Liver (tissue), 3 donors: ENCODE measurements at regions not wholly inside any gene's neighbourhood (a gene's known extent, or its start where the extent isn't known, plus 50 kb on each side); places are given as distances from the start of the nearest gene placed in this dataset.

ENCODE experiments used
- ATF3 ChIP-seq: IDR thresholded peaks from 2 replicates; pipeline ENCODE4 v1.6.1; 2016; ENCODE audit warnings: antibody characterized with exemption
- CTCF ChIP-seq: fragments of 150-350 bp; IDR thresholded peaks from 2 replicates; pipeline ENCODE4 v1.5.1; 2017; ENCODE audit warnings: improper control_type of control experiment, low read depth, low read length; ENCODE audit not compliant: missing input control
- EGR1 ChIP-seq, 2 donors: IDR thresholded peaks; 2 replicates each; pipeline ENCODE4 v1.6.1; 2016 to 2018; ENCODE audit warnings: antibody characterized with exemption in 2 of 2, low read depth in 2 of 2
- GABPA ChIP-seq, 2 donors: IDR thresholded peaks in 1 of 2; conservative IDR thresholded peaks in 1 of 2; 2 replicates each; pipeline ENCODE4 v1.6.1; 2016; ENCODE audit warnings: antibody characterized with exemption in 2 of 2, mild to moderate bottlenecking in 1 of 2, moderate library complexity in 1 of 2
- HNF4G ChIP-seq: IDR thresholded peaks from 2 replicates; pipeline ENCODE4 v1.6.1; 2016; ENCODE audit warnings: antibody characterized with exemption
- JUND ChIP-seq, 2 donors: IDR thresholded peaks; 2 replicates each; pipeline ENCODE4 v1.6.1; 2016; ENCODE audit warnings: antibody characterized with exemption in 2 of 2
- MAX ChIP-seq: IDR thresholded peaks from 2 replicates; pipeline ENCODE4 v1.6.1; 2016; ENCODE audit warnings: antibody characterized with exemption
- RAD21 ChIP-seq, 2 donors: IDR thresholded peaks; 2 replicates each; pipeline ENCODE4 v1.6.1; 2016; ENCODE audit warnings: antibody characterized with exemption in 2 of 2, mild to moderate bottlenecking in 2 of 2
- REST ChIP-seq: IDR thresholded peaks from 2 replicates; pipeline ENCODE4 v1.6.1; 2016; ENCODE audit warnings: antibody characterized with exemption, mild to moderate bottlenecking
- RXRA ChIP-seq, 2 donors: IDR thresholded peaks; 2 replicates each; pipeline ENCODE4 v1.6.1; 2017 to 2018; ENCODE audit warnings: antibody characterized with exemption in 2 of 2, mild to moderate bottlenecking in 1 of 2
- SP1 ChIP-seq: IDR thresholded peaks from 2 replicates; pipeline ENCODE4 v1.6.1; 2018; ENCODE audit warnings: antibody characterized with exemption, mild to moderate bottlenecking
- TAF1 ChIP-seq: conservative IDR thresholded peaks from 2 replicates; pipeline ENCODE4 v1.6.1; 2016; ENCODE audit warnings: antibody characterized with exemption, mild to moderate bottlenecking
- YY1 ChIP-seq: IDR thresholded peaks from 2 replicates; pipeline ENCODE4 v1.6.1; 2016; ENCODE audit warnings: antibody characterized with exemption, mild to moderate bottlenecking
- ZBTB33 ChIP-seq: IDR thresholded peaks from 2 replicates; pipeline ENCODE4 v1.6.1; 2016; ENCODE audit warnings: antibody characterized with exemption
- donor health status: healthy.
- donor health status: healthy.

GRCh38 chr1:192081359-192081758 lies 76.9 kb upstream of the RGS18 start:
- TF ChIP-seq CTCF (no peak), RAD21 (IDR thresholded peaks at IDR 0.05) (no peak), EGR1 (IDR thresholded peaks at IDR 0.05; ENCODE audit: low read depth in 2 of 2) (no peak), MAX (no peak), REST (no peak), YY1 (no peak), TAF1 (no peak), ZBTB33 (no peak), RXRA (IDR thresholded peaks at IDR 0.05) (no peak), JUND (IDR thresholded peaks at IDR 0.05) (no peak), ATF3 (no peak), GABPA (IDR thresholded peaks at IDR 0.05 in 1 of 2, conservative IDR thresholded peaks at IDR 0.05 in 1 of 2) (no peak), HNF4G (no peak), SP1 (no peak)
